NCI-H1105 (cell line): ENCODE measurements at regions not wholly inside any gene's neighbourhood (a gene's known extent, or its start where the extent isn't known, plus 50 kb on each side); places are given as distances from the start of the nearest gene placed in this dataset.
"Not testable (repeated sequence)": the region's sequence is repeated elsewhere in the genome, so short reads cannot be mapped to it uniquely, and the experiment has no call there.

Source experiments
- DNase-seq: peaks from one replicate; lab custom pipeline; 2025; lab: John Stamatoyannopoulos, UW

GRCh38 chr12:131274906-131275305 lies 321.2 kb downstream of the ADGRD1 start:
- no peak for DNase-seq

GRCh38 chr12:131275824-131276223 lies 322.1 kb downstream of the ADGRD1 start:
- DNase-seq: no peak

- DNase-seq: no peak
Measured at GRCh38 chr12:131276501-131277185, 322.9 kb downstream of the ADGRD1 start.

- not testable (repeated sequence) for DNase-seq
Measured at GRCh38 chr12:131277186-131278091, 323.7 kb downstream of the ADGRD1 start.

- not testable (repeated sequence) for DNase-seq
Measured at GRCh38 chr12:131278451-131279115, 324.9 kb downstream of the ADGRD1 start.

GRCh38 chr12:131279281-131279921 lies 325.7 kb downstream of the ADGRD1 start:
- no peak for DNase-seq

GRCh38 chr12:131280426-131280825 lies 326.7 kb downstream of the ADGRD1 start:
- DNase-seq: no peak

- DNase-seq: no peak
Measured at GRCh38 chr12:131281016-131281415, 327.3 kb downstream of the ADGRD1 start.

GRCh38 chr12:131282292-131283080 lies 328.8 kb downstream of the ADGRD1 start:
- no peak for DNase-seq

- no peak for DNase-seq
Measured at GRCh38 chr12:131283191-131283861, 329.6 kb downstream of the ADGRD1 start.

- not testable (repeated sequence) for DNase-seq
Measured at GRCh38 chr12:131283862-131284825, 330.4 kb downstream of the ADGRD1 start.

- not testable (repeated sequence) for DNase-seq
Measured at GRCh38 chr12:131284954-131285904, 331.5 kb downstream of the ADGRD1 start.

GRCh38 chr12:131285905-131286295 lies 332.2 kb downstream of the ADGRD1 start:
- DNase-seq: not testable (repeated sequence)

GRCh38 chr12:131286301-131286700 lies 332.6 kb downstream of the ADGRD1 start:
- not testable (repeated sequence) for DNase-seq

GRCh38 chr12:131287015-131287937 lies 333.6 kb downstream of the ADGRD1 start:
- no peak for DNase-seq

- DNase-seq: no peak
Measured at GRCh38 chr12:131287938-131288764, 334.4 kb downstream of the ADGRD1 start.
